SK-N-SH treated with all-trans-retinoic acid at 6 μM for 48 hours (cell line): ENCODE measurements at regions not wholly inside any gene's neighbourhood (a gene's known extent, or its start where the extent isn't known, plus 50 kb on each side); places are given as distances from the start of the nearest gene placed in this dataset.

Source experiments
- BACH2 ChIP-seq: fragments of 250-450 bp; sonication (Bioruptor Pico); IDR thresholded peaks from 2 replicates; pipeline ENCODE4 v1.9.0; 2021; ENCODE audit warnings: mild to moderate bottlenecking, borderline replicate concordance
- ESRRG ChIP-seq: fragments of 250-450 bp; sonication (Bioruptor Pico); IDR thresholded peaks from 2 replicates; pipeline ENCODE4 v1.6.1; 2021; ENCODE audit warnings: mild to moderate bottlenecking
- RARB ChIP-seq: fragments of 250-450 bp; sonication (Bioruptor Pico); IDR thresholded peaks from 2 replicates; pipeline ENCODE4 v1.8.0; 2021; ENCODE audit warnings: mild to moderate bottlenecking, moderate library complexity
- SNAI2 ChIP-seq: fragments of 250-450 bp; sonication (Bioruptor Pico); IDR thresholded peaks from 2 replicates; pipeline ENCODE4 v1.5.0; 2020; ENCODE audit warnings: mild to moderate bottlenecking, moderate library complexity
- ZFP30 ChIP-seq: fragments of 450-650 bp; formaldehyde crosslinking; IDR thresholded peaks from 2 replicates; pipeline ENCODE4 v1.5.0; 2022; ENCODE audit warnings: mild to moderate bottlenecking, moderate library complexity
- ZNF565 ChIP-seq: fragments of 450-650 bp; formaldehyde crosslinking; conservative IDR thresholded peaks from 2 replicates; pipeline ENCODE4 v1.5.0; 2020; ENCODE audit warnings: low read depth, mild to moderate bottlenecking, moderate library complexity
- TF ChIP-seq, protein P1 (sequence below): fragments of 250-450 bp; sonication (Bioruptor Pico); IDR thresholded peaks from 2 replicates; pipeline ENCODE4 v1.8.0; 2021; ENCODE audit warnings: low read depth, mild to moderate bottlenecking, moderate library complexity, borderline replicate concordance
- TF ChIP-seq, protein P2 (sequence below): fragments of 250-450 bp; sonication (Bioruptor Pico); IDR thresholded peaks from 2 replicates; pipeline ENCODE4 v1.8.0; 2020; ENCODE audit warnings: mild to moderate bottlenecking, moderate library complexity, borderline replicate concordance

DNA sequence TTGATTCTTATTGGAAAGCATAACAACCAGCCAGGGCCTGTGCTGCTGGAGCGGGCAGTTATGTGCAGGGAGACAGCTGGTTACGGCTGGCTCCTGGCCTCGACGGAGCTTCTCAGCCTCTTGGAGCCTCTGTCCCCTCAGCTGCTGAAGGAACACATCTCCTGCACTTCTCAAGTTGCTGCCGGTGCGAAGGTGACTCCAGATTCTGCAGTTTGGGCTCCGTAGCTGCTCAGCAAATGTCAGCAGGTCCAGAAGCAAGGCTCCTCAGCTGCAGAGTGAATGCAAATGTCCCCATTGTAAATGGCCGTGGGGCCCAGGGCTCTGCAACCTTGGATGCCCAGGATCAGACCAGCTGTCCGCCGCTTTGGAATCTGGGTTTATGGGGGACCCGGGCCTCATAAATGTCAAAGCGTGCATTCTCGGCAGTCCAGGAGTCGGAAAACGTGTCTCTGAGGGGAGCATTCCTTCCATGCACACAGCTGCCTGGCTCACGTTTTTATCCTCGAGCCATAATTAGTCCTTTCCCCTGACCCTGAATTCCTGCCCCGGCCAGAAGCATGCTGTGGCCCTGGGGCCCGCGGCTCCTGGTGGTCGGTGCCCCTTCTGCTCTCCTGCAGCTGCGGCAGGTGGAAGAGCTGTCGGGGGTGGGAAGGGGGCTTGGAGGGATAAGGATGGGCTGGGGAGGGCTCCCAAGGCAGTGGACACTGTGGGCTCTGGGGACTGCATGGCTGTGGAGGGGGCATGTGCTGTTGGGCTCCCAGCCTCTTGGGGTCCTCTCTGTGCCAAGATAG lies 106.0 kb downstream of the KIF26A start:
- no peak for TF ChIP-seq BACH2 (CRISPR knock-in tag)
- TF ChIP-seq, protein P1, sequence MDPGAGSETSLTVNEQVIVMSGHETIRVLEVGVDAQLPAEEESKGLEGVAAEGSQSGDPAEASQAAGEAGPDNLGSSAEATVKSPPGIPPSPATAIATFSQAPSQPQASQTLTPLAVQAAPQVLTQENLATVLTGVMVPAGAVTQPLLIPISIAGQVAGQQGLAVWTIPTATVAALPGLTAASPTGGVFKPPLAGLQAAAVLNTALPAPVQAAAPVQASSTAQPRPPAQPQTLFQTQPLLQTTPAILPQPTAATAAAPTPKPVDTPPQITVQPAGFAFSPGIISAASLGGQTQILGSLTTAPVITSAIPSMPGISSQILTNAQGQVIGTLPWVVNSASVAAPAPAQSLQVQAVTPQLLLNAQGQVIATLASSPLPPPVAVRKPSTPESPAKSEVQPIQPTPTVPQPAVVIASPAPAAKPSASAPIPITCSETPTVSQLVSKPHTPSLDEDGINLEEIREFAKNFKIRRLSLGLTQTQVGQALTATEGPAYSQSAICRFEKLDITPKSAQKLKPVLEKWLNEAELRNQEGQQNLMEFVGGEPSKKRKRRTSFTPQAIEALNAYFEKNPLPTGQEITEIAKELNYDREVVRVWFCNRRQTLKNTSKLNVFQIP (CRISPR knock-in tag), result no peak
- TF ChIP-seq ESRRG, result no peak
- TF ChIP-seq SNAI2, result no peak
- no peak for TF ChIP-seq ZFP30
- TF ChIP-seq, protein P2, sequence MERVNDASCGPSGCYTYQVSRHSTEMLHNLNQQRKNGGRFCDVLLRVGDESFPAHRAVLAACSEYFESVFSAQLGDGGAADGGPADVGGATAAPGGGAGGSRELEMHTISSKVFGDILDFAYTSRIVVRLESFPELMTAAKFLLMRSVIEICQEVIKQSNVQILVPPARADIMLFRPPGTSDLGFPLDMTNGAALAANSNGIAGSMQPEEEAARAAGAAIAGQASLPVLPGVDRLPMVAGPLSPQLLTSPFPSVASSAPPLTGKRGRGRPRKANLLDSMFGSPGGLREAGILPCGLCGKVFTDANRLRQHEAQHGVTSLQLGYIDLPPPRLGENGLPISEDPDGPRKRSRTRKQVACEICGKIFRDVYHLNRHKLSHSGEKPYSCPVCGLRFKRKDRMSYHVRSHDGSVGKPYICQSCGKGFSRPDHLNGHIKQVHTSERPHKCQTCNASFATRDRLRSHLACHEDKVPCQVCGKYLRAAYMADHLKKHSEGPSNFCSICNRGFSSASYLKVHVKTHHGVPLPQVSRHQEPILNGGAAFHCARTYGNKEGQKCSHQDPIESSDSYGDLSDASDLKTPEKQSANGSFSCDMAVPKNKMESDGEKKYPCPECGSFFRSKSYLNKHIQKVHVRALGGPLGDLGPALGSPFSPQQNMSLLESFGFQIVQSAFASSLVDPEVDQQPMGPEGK, result no peak
- TF ChIP-seq ZNF565, result no peak
- TF ChIP-seq RARB (CRISPR knock-in tag), result no peak
